ENCODE measurements at regions not wholly inside any gene's neighbourhood (a gene's known extent, or its start where the extent isn't known, plus 50 kb on each side); places are given as distances from the start of the nearest gene placed in this dataset.
A peak's percentile ranks its signal among the peaks of the same experiment; 100 is the strongest.
"Not testable (repeated sequence)": the region's sequence is repeated elsewhere in the genome, so short reads cannot be mapped to it uniquely, and the experiment has no call there.

GRCh38 chr13:90027409-90027808 lies 1320.1 kb upstream of the MIR17HG start:
- no peak for DNase-seq

- no peak for DNase-seq
Measured at GRCh38 chr13:90032313-90032712, 1315.2 kb upstream of the MIR17HG start.

GRCh38 chr13:90032841-90033493 lies 1314.5 kb upstream of the MIR17HG start:
- DNase-seq, result no peak

- DNase-seq, result no peak
Measured at GRCh38 chr13:90039516-90039915, 1308.0 kb upstream of the MIR17HG start.

- DNase-seq, result no peak
Measured at GRCh38 chr13:90047600-90047999, 1299.9 kb upstream of the MIR17HG start.

GRCh38 chr13:90049989-90050671 lies 1297.4 kb upstream of the MIR17HG start:
- DNase-seq, result no peak

- DNase-seq, result no peak
Measured at GRCh38 chr13:90055121-90055520, 1292.4 kb upstream of the MIR17HG start.

GRCh38 chr13:90055760-90056159 lies 1291.7 kb upstream of the MIR17HG start:
- no peak for DNase-seq

- DNase-seq, result not testable (repeated sequence)
Measured at GRCh38 chr13:90064226-90064625, 1283.3 kb upstream of the MIR17HG start.

GRCh38 chr13:90068658-90069057 lies 1278.8 kb upstream of the MIR17HG start:
- peak; percentile 100 for DNase-seq

- peak; percentile 13 for DNase-seq
Measured at GRCh38 chr13:90070362-90070761, 1277.1 kb upstream of the MIR17HG start.

- DNase-seq, result no peak
Measured at GRCh38 chr13:90070837-90071525, 1276.5 kb upstream of the MIR17HG start.

GRCh38 chr13:90084684-90085290 lies 1262.7 kb upstream of the MIR17HG start:
- no peak for DNase-seq

GRCh38 chr13:90089051-90089450 lies 1258.4 kb upstream of the MIR17HG start:
- no peak for DNase-seq

- peak; percentile 91 for DNase-seq
Measured at GRCh38 chr13:90091611-90092010, 1255.9 kb upstream of the MIR17HG start.

- no peak for DNase-seq
Measured at GRCh38 chr13:90094357-90094756, 1253.1 kb upstream of the MIR17HG start.

GRCh38 chr13:90098577-90098976 lies 1248.9 kb upstream of the MIR17HG start:
- DNase-seq, result no peak

GRCh38 chr13:90099847-90100246 lies 1247.6 kb upstream of the MIR17HG start:
- DNase-seq, result no peak

- DNase-seq, result no peak
Measured at GRCh38 chr13:90103099-90103784, 1244.2 kb upstream of the MIR17HG start.

GRCh38 chr13:90104764-90105163 lies 1242.7 kb upstream of the MIR17HG start:
- DNase-seq, result no peak

GRCh38 chr13:90105276-90105675 lies 1242.2 kb upstream of the MIR17HG start:
- DNase-seq, result peak; percentile 81

GRCh38 chr13:90105849-90106496 lies 1241.5 kb upstream of the MIR17HG start:
- peak; percentile 80 for DNase-seq

All from MV-4-11 (cell line).